Caco-2 (cell line): ENCODE measurements at regions not wholly inside any gene's neighbourhood (a gene's known extent, or its start where the extent isn't known, plus 50 kb on each side); places are given as distances from the start of the nearest gene placed in this dataset.
"Not testable (repeated sequence)": the region's sequence is repeated elsewhere in the genome, so short reads cannot be mapped to it uniquely, and the experiment has no call there.

Source experiments
- BruUV-seq: library from RNA; stranded (reverse); fragments of 400-500 nt; replicated peaks from 2 replicates; lab custom pipeline; 2021; lab: Mats Ljungman, UMichigan
- CTCF ChIA-PET: fragments of 300-600 bp; sonication (Branson Sonifier 250); formaldehyde crosslinking; loops from one replicate; lab custom pipeline; 2022; ENCODE audit warnings: antibody characterized with exemption; lab: Charles Lee
- POLR2A ChIA-PET: fragments of 300-600 bp; sonication (Branson Sonifier 250); formaldehyde crosslinking; loops from one replicate; lab custom pipeline; 2022; ENCODE audit warnings: antibody characterized with exemption; lab: Charles Lee
- DNase-seq, 2 experiments: peaks; one replicate each; pipeline versions ENCODE4 v3.0.0 to v3.0.0-alpha.2; 2020 to 2022
- H3K27me3 ChIP-seq: replicated peaks from 2 replicates; pipeline ENCODE4 v1.6.0; 2011; ENCODE audit warnings: low read length; ENCODE audit not compliant: control insufficient read depth, insufficient read depth
- H3K36me3 ChIP-seq: 2 replicates; pipeline ENCODE4 v1.5.1; 2011; ENCODE audit warnings: low read length; ENCODE audit not compliant: control insufficient read depth, insufficient read depth
- H3K4me1 ChIP-seq: fragments of 250-450 bp; sonication (Bioruptor Pico); 2 replicates; pipeline ENCODE4 v1.5.1; 2020; ENCODE audit warnings: mild to moderate bottlenecking
- H3K4me3 ChIP-seq: 2 replicates; pipeline ENCODE4 v1.5.1; 2011; ENCODE audit warnings: low read depth, mild to moderate bottlenecking, control low read depth, low read length
- H3K9me3 ChIP-seq: fragments of 250-450 bp; sonication (Bioruptor Pico); 2 replicates; pipeline ENCODE4 v1.5.1; 2020; ENCODE audit warnings: mild to moderate bottlenecking, moderate library complexity
- H3K27ac Mint-ChIP-seq: one replicate; pipeline ENCODE4 v1.8.0; 2022; ENCODE audit warnings: mixed read lengths; ENCODE audit not compliant: unreplicated experiment
- H3K27me3 Mint-ChIP-seq: one replicate; pipeline ENCODE4 v1.8.0; 2022; ENCODE audit warnings: mixed read lengths; ENCODE audit not compliant: insufficient read depth, unreplicated experiment
- H3K36me3 Mint-ChIP-seq: one replicate; pipeline ENCODE4 v1.8.0; 2022; ENCODE audit warnings: mild to moderate bottlenecking, mixed read lengths; ENCODE audit not compliant: insufficient read depth, unreplicated experiment
- H3K4me1 Mint-ChIP-seq: one replicate; pipeline ENCODE4 v1.8.0; 2022; ENCODE audit warnings: low read depth, mixed read lengths; ENCODE audit not compliant: unreplicated experiment
- H3K4me3 Mint-ChIP-seq: one replicate; pipeline ENCODE4 v1.8.0; 2022; ENCODE audit warnings: mild to moderate bottlenecking, moderate library complexity, mixed read lengths; ENCODE audit not compliant: unreplicated experiment
- H3K9me3 Mint-ChIP-seq: one replicate; pipeline ENCODE4 v1.8.0; 2022; ENCODE audit warnings: mixed read lengths; ENCODE audit not compliant: unreplicated experiment
- CTCF ChIP-seq, 2 experiments: fragments of 200-600 bp in 1 of 2; IDR thresholded peaks; 1 replicate in 1 of 2; 2 replicates in 1 of 2; pipeline versions ENCODE4 v1.5.1 to v1.8.0; 2011 to 2022; ENCODE audit warnings: antibody characterized with exemption in 1 of 2, control low read depth in 1 of 2, inconsistent platforms in 1 of 2, low read depth in 1 of 2, low read length in 1 of 2, mild to moderate bottlenecking in 1 of 2, moderate library complexity in 1 of 2; ENCODE audit not compliant: insufficient read depth in 1 of 2, severe bottlenecking in 1 of 2, unreplicated experiment in 1 of 2
- intact Hi-C: fragments of 100-400 bp; cut with micrococcal nuclease; formaldehyde crosslinking; loops from one replicate; pipeline ENCODE4 v1.10.0; 2022; ENCODE audit not compliant: unreplicated experiment

GRCh38 chr2:39867268-39867667 is 88.2 kb upstream of the THUMPD2 start:
- BruUV-seq = no TSS peak
- CTCF ChIA-PET = no interaction called here
- Mint-ChIP-seq H3K4me1 (no peaks in the 10 kb centered on the region), H3K4me3 (no peak overlapping the region), H3K27ac (no peak overlapping the region), H3K27me3 (peaks cover 23% of the 10 kb centered on the region), H3K9me3 (peaks cover 19% of the 10 kb centered on the region), H3K36me3 (no peaks in the 10 kb centered on the region)
- Histone ChIP-seq H3K4me3 (no peak overlapping the region), H3K4me1 (no peaks in the 10 kb centered on the region), H3K9me3 (no peaks in the 10 kb centered on the region; the same call in 1 of the 2 replicates), H3K36me3 (no peaks in the 10 kb centered on the region), H3K27me3 (no peaks in the 10 kb centered on the region)
- intact Hi-C loops = no loop called here
- no peak for DNase-seq
- POLR2A ChIA-PET = no interaction called here
- no peak for TF ChIP-seq CTCF (IDR thresholded peaks at IDR 0.05; ENCODE audit: insufficient read depth in 1 of 2, low read depth in 1 of 2, low read length in 1 of 2, severe bottlenecking in 1 of 2, unreplicated experiment in 1 of 2)

GRCh38 chr2:39865751-39866150 is 86.7 kb upstream of the THUMPD2 start:
- H3K4me1 Mint-ChIP-seq = no peaks in the 10 kb centered on the region
- intact Hi-C loops = no loop called here
- H3K36me3 Mint-ChIP-seq = no peaks in the 10 kb centered on the region
- CTCF ChIA-PET = no interaction called here
- POLR2A ChIA-PET = no interaction called here
- H3K27ac Mint-ChIP-seq = no peak overlapping the region
- Histone ChIP-seq H3K36me3 (no peaks in the 10 kb centered on the region), H3K27me3 (no peaks in the 10 kb centered on the region), H3K9me3 (no peaks in the 10 kb centered on the region; the same call in 1 of the 2 replicates), H3K4me3 (no peak overlapping the region), H3K4me1 (no peaks in the 10 kb centered on the region)
- H3K4me3 Mint-ChIP-seq = no peak overlapping the region
- peaks cover 18% of the 10 kb centered on the region for H3K27me3 Mint-ChIP-seq
- no TSS peak for BruUV-seq
- H3K9me3 Mint-ChIP-seq = peaks cover 19% of the 10 kb centered on the region
- no peak for DNase-seq
- TF ChIP-seq CTCF (IDR thresholded peaks at IDR 0.05; ENCODE audit: insufficient read depth in 1 of 2, low read depth in 1 of 2, low read length in 1 of 2, severe bottlenecking in 1 of 2, unreplicated experiment in 1 of 2) = no peak

- H3K4me3 Mint-ChIP-seq, POLR2A ChIA-PET, H3K27ac Mint-ChIP-seq, H3K27me3 ChIP-seq, H3K9me3 ChIP-seq, H3K4me3 ChIP-seq, intact Hi-C loops, BruUV-seq, DNase-seq, H3K4me1 ChIP-seq, H3K27me3 Mint-ChIP-seq, H3K36me3 Mint-ChIP-seq, H3K36me3 ChIP-seq, CTCF ChIA-PET, H3K4me1 Mint-ChIP-seq: not testable (repeated sequence)
- peaks cover 19% of the 10 kb centered on the region for H3K9me3 Mint-ChIP-seq
Observed at GRCh38 chr2:39863672-39864071, 84.6 kb upstream of the THUMPD2 start.

GRCh38 chr2:39860538-39860937 is 81.5 kb upstream of the THUMPD2 start:
- no peaks in the 10 kb centered on the region for H3K36me3 ChIP-seq
- no peaks in the 10 kb centered on the region for H3K4me1 Mint-ChIP-seq
- POLR2A ChIA-PET = no interaction called here

More at GRCh38 chr2:39860538-39860937, 81.5 kb upstream of the THUMPD2 start:
- intact Hi-C loops = no loop called here
- H3K27me3 Mint-ChIP-seq = peaks cover 6% of the 10 kb centered on the region
- CTCF ChIA-PET = no interaction called here
- no peak for TF ChIP-seq CTCF (IDR thresholded peaks at IDR 0.05; ENCODE audit: insufficient read depth in 1 of 2, low read depth in 1 of 2, low read length in 1 of 2, severe bottlenecking in 1 of 2, unreplicated experiment in 1 of 2)
- H3K27ac Mint-ChIP-seq = no peak overlapping the region
- Histone ChIP-seq H3K4me1 (no peaks in the 10 kb centered on the region), H3K9me3 (no peaks in the 10 kb centered on the region; the same call in 1 of the 2 replicates), H3K27me3 (no peaks in the 10 kb centered on the region), H3K4me3 (no peak overlapping the region)
- no peak for DNase-seq
- no TSS peak for BruUV-seq
- H3K9me3 Mint-ChIP-seq = peaks cover 19% of the 10 kb centered on the region
- H3K4me3 Mint-ChIP-seq = no peak overlapping the region
- no peaks in the 10 kb centered on the region for H3K36me3 Mint-ChIP-seq
